Mucosa of gallbladder (tissue), 1 donor: ENCODE measurements at regions not wholly inside any gene's neighbourhood (a gene's known extent, or its start where the extent isn't known, plus 50 kb on each side); places are given as distances from the start of the nearest gene placed in this dataset.

ENCODE experiments used
- DNase-seq: peaks from one replicate; pipeline ENCODE4 v3.0.0-alpha.2; 2020; ENCODE audit warnings: low spot score
- donor health status: DM: no; HTN: no; CAD: no.

DNA sequence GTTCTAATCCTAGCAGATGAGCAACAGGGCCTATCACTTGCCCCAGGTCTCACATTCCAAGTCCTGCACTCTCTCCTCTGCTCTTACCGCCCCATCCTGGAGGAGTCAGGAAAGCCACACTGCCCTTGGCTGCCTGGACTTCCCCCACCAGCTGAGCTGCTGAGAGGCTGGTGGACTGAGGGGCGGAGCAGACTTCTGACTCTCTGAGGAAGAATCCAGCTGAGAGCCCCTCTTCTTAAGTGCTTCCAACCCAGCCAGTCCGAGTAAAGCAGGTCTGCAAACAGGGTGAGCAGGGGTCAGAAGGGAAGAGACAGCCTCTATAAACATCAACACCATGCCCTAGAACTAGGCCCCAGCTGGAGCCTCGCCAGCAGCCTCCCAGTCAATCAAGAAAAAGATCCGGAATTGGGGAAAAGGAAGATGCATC lies 92.4 kb upstream of the TMEM72 start:
- DNase-seq, result no peak

DNA sequence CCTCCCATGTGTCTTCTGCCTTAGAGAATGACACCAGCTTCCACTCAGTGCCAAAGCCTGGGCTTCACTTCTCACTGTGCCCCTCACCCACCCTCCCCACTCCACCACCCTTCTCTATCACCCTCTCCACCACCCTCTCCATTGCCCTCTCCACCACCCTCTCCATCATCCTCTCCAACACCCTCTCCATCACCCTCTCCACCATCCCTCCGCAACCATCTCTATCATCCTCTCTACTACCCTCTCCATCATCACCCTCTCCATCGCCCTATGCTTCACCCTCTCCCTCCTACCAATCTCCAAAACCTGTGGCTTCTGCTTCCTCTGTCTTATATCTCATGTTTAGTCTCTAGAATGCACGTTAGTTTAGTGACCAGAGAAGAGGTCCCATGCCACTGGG lies 91.0 kb upstream of the TMEM72 start:
- DNase-seq, result no peak

DNA sequence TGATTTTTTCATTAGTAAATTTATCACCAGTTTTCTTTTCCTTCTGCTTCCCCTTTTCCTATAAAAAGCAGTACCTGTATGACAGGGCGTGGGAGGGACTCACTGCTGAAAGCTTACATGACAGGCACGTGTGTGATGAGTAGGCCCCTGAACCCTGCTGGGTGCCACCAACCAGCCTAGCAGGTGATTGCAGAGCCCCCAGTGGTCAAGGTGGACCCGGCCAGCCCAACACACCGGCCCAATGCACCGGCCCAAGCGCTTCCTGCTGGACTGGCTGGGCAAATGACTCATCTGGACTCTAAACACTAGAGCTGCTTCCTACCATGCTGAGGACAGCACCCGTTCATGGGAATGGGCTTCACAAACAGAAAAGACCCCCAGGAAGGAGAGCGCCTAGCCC lies 89.8 kb upstream of the TMEM72 start:
- DNase-seq, result no peak

DNA sequence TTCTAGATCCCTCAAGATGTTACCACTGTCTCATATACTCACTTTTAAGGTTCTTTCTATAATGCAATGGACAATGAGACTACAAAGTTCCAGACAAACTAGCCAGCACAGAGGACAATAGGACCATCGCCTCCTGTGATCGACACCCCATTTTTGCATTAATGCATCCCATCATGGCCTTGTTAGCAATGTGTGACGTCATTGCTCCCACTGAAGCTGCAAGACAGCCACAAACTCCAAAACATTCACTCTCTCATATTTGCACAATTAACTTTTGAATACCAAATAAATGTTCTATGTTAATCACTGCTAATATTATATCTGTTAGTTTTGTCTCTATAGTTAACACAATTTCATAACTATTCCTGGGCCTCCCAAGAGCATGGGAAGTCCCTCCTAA lies 88.8 kb upstream of the TMEM72 start:
- no peak for DNase-seq

DNA sequence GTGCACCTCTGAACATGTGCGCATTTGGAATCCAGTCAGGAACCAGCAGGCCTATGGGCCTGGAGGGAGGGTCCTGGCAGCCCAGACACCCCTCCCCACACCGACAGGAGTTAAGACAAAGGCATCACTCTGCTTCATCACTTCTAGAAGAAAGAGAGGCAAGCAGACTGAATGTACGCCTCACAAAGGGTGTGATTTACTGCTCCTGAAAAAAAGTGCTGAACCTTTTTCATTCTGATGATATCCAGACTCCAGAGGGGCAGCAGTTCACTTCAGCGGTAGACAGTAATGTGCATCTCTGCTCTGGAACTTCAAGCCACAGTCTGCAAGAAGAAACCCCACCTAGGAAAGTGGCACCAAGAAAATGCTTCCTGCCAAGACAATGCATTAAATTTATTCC lies 88.2 kb upstream of the TMEM72 start:
- DNase-seq, result no peak

DNA sequence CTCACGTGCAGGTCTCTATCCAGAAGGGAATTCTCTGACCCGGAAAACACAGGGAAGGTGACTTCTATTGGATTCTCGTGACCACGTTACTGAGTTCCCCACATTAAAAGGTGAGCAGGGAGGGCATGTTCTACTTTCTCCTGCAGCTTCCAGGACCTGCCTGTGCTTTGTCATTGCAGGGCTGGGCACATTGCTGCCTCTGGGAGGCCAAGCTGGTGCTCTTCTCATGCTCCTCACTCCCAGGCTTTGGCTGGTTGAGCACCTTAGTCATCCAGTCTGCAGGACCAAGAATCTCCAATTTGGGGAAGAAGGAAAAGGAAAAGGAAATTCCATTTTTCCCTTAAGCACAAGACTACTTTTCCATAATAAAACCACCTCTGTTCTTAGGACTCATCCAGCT lies 86.5 kb upstream of the TMEM72 start:
- DNase-seq, result no peak

DNA sequence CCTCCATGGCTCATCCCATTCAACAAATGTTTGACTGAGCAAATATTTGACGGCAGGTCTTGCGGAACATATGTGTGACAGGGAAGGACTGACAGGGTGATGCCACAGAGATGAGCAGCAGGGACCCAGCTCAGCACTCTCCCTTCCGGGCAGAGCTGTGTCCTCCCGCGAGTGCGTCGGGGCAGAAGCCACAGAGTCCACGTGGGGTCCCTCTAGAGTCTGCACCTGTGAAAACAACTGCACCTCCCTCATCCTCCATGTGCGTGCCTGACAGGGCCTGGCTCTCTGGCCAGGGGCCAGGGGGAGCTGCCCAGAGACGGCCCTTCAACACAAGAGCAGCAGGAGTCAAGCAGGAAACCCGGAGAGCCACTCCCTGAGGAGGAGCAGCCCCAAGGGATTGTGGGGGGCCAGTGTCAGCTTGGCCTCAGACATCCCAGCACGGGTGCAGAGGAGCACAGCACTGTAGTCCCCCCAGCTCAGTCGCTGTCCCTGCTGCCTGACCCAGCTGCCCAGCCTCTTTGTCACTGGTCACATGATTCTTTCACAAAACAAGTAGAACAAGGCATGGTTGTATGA lies 83.6 kb upstream of the TMEM72 start:
- no peak for DNase-seq

DNA sequence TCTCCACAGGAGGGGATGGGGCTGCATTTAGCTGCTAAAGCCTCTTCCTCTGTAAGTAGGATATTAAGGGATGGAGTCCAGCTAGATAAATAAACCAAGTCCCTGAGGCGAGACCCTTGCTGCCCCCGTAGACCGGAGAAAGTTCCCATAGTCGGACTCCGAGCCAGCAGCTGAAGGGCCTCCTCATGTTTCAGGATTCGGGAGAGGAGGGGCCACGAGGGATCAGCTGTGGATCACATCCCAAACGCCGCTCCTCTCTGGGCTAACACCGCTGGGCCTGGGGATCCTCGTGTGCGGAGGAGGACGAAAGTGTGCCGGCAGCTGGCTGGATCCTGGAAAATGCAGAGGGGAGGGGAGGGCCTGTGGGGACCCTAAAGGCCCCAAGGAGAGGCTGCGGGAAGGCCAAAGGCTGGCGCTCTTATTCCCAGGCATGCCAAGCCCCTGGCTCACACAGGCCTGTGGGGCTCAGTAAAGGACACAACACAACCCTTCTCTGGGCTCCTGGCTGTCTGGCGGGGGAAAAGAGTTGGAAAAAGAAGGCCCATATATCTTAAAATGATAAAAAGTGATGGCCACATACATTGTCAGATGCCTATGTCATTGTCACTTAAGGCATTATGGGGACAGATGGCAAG lies 82.5 kb upstream of the TMEM72 start:
- DNase-seq, result no peak

DNA sequence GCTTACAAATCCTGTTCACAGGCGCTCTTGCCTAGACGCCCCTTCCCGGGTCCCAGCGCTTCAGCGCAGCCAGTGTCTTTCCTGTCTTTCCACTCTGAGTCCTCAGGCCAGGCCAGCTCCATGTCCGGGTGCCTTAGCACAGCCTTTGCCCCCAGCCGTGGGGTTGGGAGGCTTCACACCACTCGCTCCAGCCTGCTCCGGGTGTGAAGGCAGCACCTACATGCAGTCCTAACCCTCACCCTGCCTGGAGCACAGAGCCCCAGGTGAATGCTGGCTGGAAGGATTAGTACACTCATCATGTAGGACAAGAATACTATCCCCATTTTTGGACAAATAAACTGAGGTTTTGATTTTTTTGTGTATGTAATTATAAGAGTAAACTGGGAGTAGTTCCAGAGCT lies 81.7 kb upstream of the TMEM72 start:
- no peak for DNase-seq

DNA sequence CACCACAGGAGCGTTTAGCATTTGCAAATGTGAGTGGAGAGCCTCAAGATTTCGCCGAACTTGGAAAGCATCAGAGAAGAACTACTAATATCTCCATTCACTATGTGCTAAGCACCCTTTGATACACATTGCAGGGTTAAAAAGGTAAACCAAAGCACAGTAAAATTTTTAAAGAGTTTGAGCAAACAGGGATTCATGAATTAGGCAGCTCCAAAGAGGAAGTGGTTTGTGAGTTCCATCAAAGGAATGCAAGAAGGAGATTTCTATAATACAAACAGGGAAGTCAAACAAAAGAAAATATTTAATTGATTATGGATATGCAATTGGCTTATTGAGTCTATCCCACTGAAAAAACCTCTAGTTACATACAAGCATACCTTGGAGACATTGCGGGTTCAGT lies 81.1 kb upstream of the TMEM72 start:
- no peak for DNase-seq

DNA sequence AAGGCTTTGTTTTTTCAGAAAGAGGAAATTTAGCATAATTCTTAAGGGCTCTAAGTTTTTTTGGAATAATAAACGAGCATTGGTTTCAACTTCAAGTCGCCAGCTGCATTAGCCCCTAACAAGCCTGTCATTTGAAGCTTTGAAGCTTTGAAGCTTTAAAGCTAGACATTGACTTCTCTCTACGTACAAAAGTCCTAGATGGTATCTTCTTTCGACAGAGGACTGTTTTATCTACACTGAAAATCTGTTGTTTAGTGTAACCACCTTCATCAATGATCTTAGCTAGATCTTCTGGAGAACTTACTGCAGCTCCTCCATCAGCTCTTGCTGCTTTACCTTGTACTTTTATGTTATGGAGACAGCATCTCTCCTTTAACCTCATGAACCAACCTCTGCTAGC lies 79.6 kb upstream of the TMEM72 start:
- DNase-seq, result no peak

DNA sequence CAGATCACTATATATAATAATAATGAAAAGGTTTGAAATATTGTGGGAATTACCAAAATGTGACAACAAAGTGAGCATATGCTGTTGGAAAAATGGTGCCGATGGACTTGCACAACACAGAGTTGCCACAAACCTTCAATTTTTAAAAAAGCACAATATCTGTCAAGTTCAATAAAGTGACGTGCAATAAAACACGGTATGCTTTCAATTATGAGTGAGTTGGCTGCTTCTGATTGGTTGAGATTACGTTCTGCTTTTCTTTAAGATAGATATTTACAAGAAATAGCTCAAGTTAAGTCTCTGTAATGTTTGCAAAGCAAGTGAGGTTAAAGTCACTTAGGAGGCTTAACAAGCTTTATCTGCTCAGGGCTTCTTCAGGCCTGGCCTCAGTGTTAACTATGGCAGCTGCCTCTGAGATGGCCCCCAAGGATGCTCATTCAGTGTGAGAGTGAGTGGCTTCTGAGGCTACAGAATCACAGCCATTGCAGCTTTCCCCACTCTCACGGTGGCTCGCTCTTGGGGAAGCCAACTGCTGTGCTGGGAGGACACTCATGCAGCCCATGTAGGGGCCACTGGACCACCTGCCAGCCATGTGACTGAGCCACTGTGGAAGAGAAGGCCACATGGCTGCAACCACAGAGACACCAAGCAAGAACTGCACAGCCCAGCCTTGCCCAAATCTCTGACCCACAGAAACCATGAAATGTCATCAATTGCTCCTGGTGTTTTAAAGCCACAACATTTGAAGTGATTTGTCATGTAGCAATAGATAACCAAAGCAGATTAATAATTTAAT lies 78.3 kb upstream of the TMEM72 start:
- no peak for DNase-seq

DNA sequence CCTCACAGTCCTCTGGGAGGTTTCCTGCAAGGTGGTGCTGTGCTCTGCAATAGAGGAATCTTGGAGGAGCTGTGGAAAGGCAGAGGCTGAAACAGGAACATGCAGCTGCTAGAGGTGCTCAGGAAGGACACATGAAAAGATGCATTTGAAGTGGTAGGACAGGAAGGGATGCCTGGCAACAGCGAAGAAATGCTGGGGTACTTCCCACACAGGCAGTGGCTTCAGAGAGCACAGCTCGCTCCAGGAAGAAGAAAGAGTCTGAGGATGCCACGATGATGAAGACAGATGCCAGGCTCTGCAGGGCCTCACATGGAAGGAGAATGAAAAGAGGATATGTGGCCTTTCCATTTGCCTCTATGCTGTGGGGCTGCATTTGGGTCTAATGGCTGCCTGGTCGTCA lies 77.0 kb upstream of the TMEM72 start:
- DNase-seq, result no peak

DNA sequence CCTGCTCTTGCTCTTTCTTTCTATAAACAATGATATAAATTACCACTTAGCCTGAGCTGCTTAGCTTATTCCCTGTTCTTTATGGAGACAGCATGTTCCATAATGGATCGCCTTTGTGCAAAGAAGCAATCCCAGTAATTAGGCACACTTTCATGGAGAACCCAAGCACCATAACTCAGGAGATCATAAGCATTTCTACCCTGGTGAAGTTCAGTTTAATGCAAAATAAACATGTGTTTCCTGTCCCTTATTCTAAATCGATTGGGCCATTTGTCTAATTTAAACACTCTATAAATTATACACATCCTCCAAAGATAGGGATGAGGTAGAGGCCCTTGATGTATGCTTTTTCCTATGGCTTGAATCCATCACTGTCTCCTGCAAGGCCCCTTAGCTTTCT lies 75.8 kb upstream of the TMEM72 start:
- DNase-seq, result no peak

DNA sequence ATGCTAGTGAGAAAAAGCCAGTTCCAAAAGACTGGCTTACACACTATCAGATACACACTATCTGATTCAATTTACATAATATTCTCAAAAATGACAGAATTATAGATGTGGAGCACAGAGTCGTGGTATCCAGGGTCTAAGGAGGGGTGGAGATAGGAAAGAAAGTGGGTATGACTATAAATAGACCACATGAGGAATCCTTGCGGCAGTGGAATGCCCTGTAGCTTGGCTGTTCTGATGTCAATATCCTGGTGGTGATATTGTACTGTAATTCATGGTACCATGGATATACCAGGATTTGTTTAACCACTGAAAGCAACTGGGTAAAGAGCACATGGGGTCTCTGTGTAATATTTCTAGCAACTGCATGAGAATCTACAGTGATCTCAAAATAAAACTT lies 67.7 kb upstream of the TMEM72 start:
- DNase-seq, result no peak

DNA sequence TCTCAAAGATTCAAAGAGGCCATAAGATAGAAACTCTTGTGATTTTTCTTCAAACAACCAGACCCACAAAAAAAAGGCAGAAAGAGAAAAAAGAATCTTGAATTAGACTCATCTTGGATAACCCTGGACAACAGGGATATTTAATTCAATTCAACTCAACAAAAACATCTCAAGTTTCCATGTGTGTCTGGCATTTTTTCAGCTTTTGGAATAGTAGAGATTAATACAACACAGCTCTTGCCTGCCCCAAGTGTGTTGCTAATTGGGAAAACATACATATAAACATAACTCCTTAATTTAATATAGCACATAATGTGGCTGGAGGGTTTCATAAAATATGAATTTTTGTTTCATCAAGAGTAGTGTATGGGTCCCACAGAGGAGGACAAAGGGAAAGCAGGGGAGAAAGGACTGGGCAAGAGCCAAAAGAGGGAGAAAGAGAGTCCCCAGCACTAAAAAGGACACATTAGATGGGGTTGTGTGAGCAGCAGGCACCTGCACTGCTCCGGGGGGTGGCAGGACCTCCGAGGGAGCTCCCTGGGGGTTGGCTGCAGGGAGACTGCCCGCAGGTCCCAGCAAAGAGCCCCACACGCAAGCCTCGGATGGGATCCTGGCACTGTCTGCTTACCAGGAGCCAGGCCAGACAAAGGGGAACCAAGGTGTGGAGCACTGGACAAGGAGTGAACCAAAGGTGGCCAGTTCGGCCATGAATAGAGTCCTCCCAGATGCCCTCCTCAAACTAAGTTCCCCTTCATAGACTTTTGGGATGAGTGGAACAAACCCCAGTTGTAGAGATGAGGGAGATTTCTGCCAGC lies 65.6 kb upstream of the TMEM72 start:
- DNase-seq, result no peak

DNA sequence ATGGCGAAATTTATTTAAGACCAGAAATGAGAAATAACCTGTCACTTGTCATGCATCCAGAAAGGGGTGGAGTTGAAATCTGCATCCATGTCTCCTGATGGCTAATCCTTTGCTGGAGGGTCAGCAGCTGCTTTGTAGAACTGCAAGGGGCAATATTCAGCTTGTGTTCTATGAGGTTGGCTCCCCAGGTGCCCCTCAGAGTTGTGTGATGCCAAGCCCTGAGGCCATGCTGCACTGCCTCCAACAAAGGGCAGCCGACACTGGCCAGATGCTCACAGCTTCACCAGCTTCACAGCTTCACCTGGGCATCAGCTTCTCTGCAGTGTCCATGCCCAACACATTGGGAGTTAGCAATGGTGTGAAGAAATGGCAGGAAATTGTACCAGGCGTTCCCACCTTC lies 64.0 kb upstream of the TMEM72 start:
- DNase-seq, result no peak

DNA sequence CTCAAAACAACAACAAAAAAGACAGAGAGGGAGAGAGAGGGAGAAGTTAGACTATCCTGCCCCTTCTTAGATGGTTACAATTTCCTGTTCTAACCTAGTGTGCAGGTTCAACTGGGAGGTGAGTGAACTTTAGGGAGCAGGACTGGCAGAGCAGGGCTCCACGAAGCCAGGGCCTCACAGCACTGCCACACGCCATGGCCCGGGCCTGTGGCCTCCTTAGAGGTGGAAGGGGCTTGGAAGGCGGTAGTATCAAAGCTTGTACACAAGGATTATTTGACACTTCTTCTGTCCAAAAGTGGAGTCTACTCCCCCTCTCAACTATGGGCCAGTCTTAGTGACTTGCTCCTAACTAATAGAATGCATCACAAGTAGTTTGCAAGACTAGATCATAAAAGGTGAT lies 62.9 kb upstream of the TMEM72 start:
- no peak for DNase-seq

DNA sequence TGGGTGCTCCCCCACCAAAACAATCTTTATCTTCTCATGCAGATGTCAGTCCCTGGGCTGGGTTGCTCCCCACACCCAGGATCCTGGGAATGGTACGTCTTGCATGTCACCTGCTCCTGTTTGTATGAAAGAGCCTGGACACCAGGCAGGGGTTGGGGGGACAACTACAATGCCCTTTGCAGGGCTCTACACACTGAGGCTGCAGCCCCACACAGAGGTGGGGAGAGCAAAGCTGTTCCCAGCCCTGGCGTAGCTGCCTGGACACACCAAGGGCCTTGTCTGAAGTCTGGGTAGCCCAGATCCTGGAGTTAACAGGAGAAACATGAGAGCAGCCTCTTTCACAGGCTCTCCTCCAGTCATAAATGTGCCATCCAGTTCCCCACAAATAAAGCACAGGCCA lies 61.2 kb upstream of the TMEM72 start:
- DNase-seq, result no peak

DNA sequence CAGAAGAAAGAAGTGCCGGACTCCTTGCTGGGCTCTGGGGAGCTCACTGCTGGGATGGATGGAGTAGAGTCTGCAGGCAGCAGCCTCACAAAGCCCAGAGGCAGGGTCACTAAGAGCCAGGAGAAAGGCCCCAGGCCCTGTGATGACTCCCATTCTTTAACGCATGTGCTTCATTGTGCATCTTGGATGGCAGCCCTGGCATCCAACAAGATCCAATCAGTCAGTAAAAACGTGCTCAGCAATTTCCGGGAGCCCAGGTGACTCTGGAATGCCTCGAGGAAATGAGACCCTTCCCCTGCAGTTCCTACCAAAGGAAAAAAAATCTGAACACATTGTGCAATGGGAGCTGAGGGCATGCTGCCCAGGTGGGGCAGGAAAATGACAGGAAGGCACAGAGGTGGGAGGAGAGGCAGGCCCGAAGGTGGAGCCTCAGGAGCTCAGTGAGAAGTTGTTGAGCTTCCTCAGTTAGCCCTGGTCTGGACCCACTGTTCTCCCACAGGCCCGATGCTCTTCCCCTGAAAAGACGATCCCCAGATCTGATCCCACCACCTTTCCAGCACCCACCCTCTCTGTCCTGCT lies 60.7 kb upstream of the TMEM72 start:
- no peak for DNase-seq

DNA sequence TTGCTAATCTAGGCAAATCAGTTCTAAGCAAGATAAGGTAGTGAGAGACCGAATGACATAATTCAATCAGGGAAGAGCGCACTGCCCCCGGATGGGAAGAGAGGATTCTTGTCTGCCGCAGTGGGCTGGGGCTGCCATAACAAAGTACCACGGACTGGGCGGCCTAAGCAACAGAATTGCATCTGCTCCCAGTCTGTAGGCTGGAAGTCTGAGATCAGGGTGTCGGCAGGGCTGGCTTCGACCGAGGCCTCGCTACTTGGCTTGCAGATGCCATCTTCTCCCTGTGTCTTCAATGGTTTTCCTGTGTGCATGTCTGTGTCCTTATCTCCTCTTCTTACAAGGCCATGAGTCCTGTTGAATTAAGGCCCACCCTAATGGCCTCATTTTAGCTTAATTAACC lies 59.7 kb upstream of the TMEM72 start:
- DNase-seq, result no peak

DNA sequence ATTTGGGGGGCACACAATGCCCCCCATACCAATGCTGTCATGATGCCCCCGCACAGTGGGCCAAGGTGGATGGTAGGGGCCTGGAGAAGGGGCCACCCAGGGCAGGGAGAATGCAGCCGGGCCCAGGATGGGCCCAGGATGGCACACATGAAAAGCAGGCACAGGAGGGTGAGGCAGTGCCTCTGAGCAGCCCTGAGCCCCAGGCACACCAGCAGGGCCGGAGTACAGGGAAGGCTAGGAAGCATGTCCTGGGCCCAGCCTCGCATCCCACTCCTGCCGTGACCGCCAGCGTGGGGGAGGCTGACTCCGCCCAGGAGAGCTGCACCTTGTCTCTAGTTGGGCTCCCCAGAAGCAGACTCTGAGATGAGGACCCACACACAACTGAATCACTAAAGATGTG lies 59.3 kb upstream of the TMEM72 start:
- no peak for DNase-seq
